GM18502 (cell line): ENCODE measurements at regions not wholly inside any gene's neighbourhood (a gene's known extent, or its start where the extent isn't known, plus 50 kb on each side); places are given as distances from the start of the nearest gene placed in this dataset.

Source experiments
- ATAC-seq: cut with Tn5 transposase; IDR thresholded peaks from one replicate; pipeline ENCODE4 v1.9.1; 2021; ENCODE audit warnings: mild to moderate bottlenecking; ENCODE audit not compliant: unreplicated experiment, poor library complexity

- no peak for ATAC-seq
Observed at GRCh38 chr6:21971541-21971940, 325.3 kb downstream of the PRL start.

GRCh38 chr6:21972516-21972915 is 324.3 kb downstream of the PRL start:
- no peak for ATAC-seq

GRCh38 chr6:21977346-21977745 is 319.5 kb downstream of the PRL start:
- ATAC-seq, result no peak

GRCh38 chr6:21981235-21981833 is 315.5 kb downstream of the PRL start:
- no peak for ATAC-seq

- no peak for ATAC-seq
Observed at GRCh38 chr6:21984135-21984534, 312.7 kb downstream of the PRL start.

- no peak for ATAC-seq
Observed at GRCh38 chr6:21984561-21984960, 312.3 kb downstream of the PRL start.

- no peak for ATAC-seq
Observed at GRCh38 chr6:21985904-21986303, 310.9 kb downstream of the PRL start.

- ATAC-seq, result no peak
Observed at GRCh38 chr6:21986703-21987102, 310.1 kb downstream of the PRL start.

GRCh38 chr6:21987501-21987957 is 309.3 kb downstream of the PRL start:
- ATAC-seq, result peak; percentile 92

GRCh38 chr6:21990577-21990976 is 306.3 kb downstream of the PRL start:
- ATAC-seq, result no peak

GRCh38 chr6:21992178-21992967 is 304.5 kb downstream of the PRL start:
- ATAC-seq, result no peak

GRCh38 chr6:21993841-21994240 is 303.0 kb downstream of the PRL start:
- ATAC-seq, result no peak

GRCh38 chr6:21994821-21995220 is 302.0 kb downstream of the PRL start:
- no peak for ATAC-seq

GRCh38 chr6:21995318-21995717 is 301.5 kb downstream of the PRL start:
- no peak for ATAC-seq

GRCh38 chr6:21996425-21997118 is 300.3 kb downstream of the PRL start:
- ATAC-seq, result no peak

GRCh38 chr6:21997119-21998037 is 299.5 kb downstream of the PRL start:
- no peak for ATAC-seq

- ATAC-seq, result no peak
Observed at GRCh38 chr6:21998582-21998981, 298.3 kb downstream of the PRL start.

- no peak for ATAC-seq
Observed at GRCh38 chr6:21999012-21999528, 297.8 kb downstream of the PRL start.

- ATAC-seq, result no peak
Observed at GRCh38 chr6:21999741-22000140, 297.1 kb downstream of the PRL start.

GRCh38 chr6:22001396-22002027 is 295.3 kb downstream of the PRL start:
- ATAC-seq, result no peak
